Omental fat pad (tissue), 3 donors: ENCODE measurements at regions not wholly inside any gene's neighbourhood (a gene's known extent, or its start where the extent isn't known, plus 50 kb on each side); places are given as distances from the start of the nearest gene placed in this dataset.

Experiments
- ATAC-seq: fragments of 150-250 bp; one replicate; pipeline ENCODE4 v1.9.1; 2016; ENCODE audit warnings: mild to moderate bottlenecking, moderate library complexity; ENCODE audit not compliant: low FRiP score
- DNase-seq: peaks from one replicate; pipeline ENCODE4 v3.0.0-alpha.2; 2019; ENCODE audit warnings: low spot score
- CTCF ChIP-seq, 3 donors: fragments of 450-650 bp; IDR thresholded peaks; one replicate each; pipeline ENCODE4 v1.5.1; 2016 to 2017; ENCODE audit warnings: antibody characterized with exemption in 3 of 3, mild to moderate bottlenecking in 3 of 3, moderate library complexity in 2 of 3

GRCh38 chr3:145820170-145820569 is 340.8 kb downstream of the PLOD2 start:
- TF ChIP-seq CTCF (IDR thresholded peaks at IDR 0.05), result no peak
- DNase-seq, result no peak
- no peak for ATAC-seq

DNA sequence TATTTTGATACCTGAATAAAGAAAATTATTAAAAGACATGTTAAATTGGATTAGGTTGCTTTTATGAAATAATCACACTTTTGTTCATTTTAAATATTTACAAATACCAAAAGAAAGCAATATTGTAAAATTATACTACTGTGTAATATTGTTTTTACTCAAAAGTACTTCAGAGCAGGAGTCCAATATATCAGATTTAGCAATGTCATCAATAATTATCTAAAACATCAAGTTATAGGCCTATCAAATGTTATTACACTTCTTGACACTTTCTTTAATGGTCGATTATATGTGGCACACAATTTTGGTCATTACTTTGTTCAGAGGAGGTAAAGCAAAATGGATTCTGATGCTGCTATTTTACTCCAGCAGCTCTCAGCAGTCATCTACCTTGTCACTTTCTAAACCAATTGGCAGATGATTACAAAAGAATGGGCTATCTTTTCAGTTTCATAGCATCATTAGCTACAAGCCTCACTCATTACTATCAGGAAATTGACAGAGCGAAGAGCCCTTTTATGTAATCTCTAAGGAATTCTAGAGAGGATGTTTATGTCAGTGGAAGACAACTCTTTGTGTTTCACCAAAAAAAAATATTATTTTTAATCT is 318.6 kb downstream of the PLOD2 start:
- no peak for ATAC-seq
- DNase-seq, result no peak
- no peak for TF ChIP-seq CTCF (IDR thresholded peaks at IDR 0.05)

GRCh38 chr3:145843561-145843960 is 317.4 kb downstream of the PLOD2 start:
- no peak for DNase-seq
- no peak for ATAC-seq
- no peak for TF ChIP-seq CTCF (IDR thresholded peaks at IDR 0.05)

DNA sequence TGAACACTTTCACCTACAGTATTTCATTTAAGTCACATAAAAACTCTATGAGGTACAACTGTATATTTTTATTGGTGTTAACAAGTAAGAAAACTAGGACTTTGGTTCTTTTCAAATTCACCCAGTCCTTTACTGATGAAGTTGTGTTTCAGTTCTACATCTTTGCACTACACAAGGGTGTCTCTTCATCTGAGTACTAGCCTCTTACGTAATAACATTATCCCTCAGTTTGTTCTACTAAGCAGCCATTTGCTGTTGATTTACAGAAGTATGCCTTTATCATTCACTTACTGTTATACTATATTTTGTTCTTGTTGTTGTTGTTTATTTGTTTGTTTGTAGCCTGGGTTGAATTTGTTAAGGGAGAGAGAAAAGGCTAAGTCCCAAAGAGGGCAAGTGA is 311.9 kb downstream of the PLOD2 start:
- ATAC-seq (no peak), DNase-seq (no peak)
- no peak for TF ChIP-seq CTCF (IDR thresholded peaks at IDR 0.05)

- no peak for TF ChIP-seq CTCF (IDR thresholded peaks at IDR 0.05)
- DNase-seq, result no peak
- ATAC-seq, result no peak
Measured at GRCh38 chr3:145854499-145854898, 306.5 kb downstream of the PLOD2 start.

DNA sequence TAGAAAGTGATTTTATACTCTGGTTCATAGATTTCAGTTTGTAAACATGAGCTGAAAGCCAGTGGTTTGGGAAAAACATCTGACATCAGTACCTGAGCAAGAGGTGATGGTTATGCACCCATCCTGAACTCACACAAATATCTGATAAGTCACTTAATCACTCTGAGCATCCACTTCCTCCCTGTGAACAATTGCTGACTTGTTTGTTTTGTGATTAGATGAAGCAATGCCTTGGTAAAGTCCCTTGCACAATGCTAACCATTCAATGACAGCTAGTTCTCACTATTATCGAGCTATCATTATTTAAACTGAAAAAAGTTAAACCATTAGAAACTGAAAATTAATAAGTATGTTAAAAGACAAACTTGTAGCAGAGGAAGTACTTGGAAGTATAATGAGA is 303.0 kb downstream of the PLOD2 start:
- TF ChIP-seq CTCF (IDR thresholded peaks at IDR 0.05), result no peak
- no peak for ATAC-seq

GRCh38 chr3:145864336-145864735 is 296.6 kb downstream of the PLOD2 start:
- ATAC-seq (no peak), DNase-seq (no peak)
- TF ChIP-seq CTCF (IDR thresholded peaks at IDR 0.05), result no peak

More for the DNA sequence above, 303.0 kb downstream of the PLOD2 start:
- no peak for DNase-seq
